IPS-NIHi7 (cell line): ENCODE measurements at regions not wholly inside any gene's neighbourhood (a gene's known extent, or its start where the extent isn't known, plus 50 kb on each side); places are given as distances from the start of the nearest gene placed in this dataset.

ENCODE experiments used
- DNase-seq: peaks from one replicate; pipeline ENCODE4 v3.0.0; 2012; ENCODE audit warnings: mixed read lengths; ENCODE audit errors: extremely low spot score

- DNase-seq: no peak
Measured at GRCh38 chr3:148269816-148270215, 427.9 kb upstream of the AGTR1 start.

GRCh38 chr3:148280623-148281242 lies 417.0 kb upstream of the AGTR1 start:
- no peak for DNase-seq

- DNase-seq: no peak
Measured at GRCh38 chr3:148289159-148289558, 408.5 kb upstream of the AGTR1 start.

- DNase-seq: no peak
Measured at GRCh38 chr3:148297013-148297412, 400.7 kb upstream of the AGTR1 start.

- DNase-seq: no peak
Measured at GRCh38 chr3:148307443-148307843, 390.3 kb upstream of the AGTR1 start.

- peak; percentile 57 for DNase-seq
Measured at GRCh38 chr3:148309390-148310035, 388.2 kb upstream of the AGTR1 start.

GRCh38 chr3:148315756-148316155 lies 381.9 kb upstream of the AGTR1 start:
- no peak for DNase-seq

- DNase-seq: no peak
Measured at GRCh38 chr3:148318240-148318639, 379.5 kb upstream of the AGTR1 start.

GRCh38 chr3:148319161-148319915 lies 378.4 kb upstream of the AGTR1 start:
- DNase-seq: no peak

- no peak for DNase-seq
Measured at GRCh38 chr3:148319960-148320359, 377.7 kb upstream of the AGTR1 start.

GRCh38 chr3:148329481-148330235 lies 368.0 kb upstream of the AGTR1 start:
- DNase-seq: no peak

- DNase-seq: no peak
Measured at GRCh38 chr3:148330542-148330941, 367.2 kb upstream of the AGTR1 start.

GRCh38 chr3:148331081-148331846 lies 366.4 kb upstream of the AGTR1 start:
- DNase-seq: no peak

- DNase-seq: no peak
Measured at GRCh38 chr3:148332509-148332908, 365.2 kb upstream of the AGTR1 start.

- DNase-seq: no peak
Measured at GRCh38 chr3:148333091-148333490, 364.6 kb upstream of the AGTR1 start.

GRCh38 chr3:148335612-148336011 lies 362.1 kb upstream of the AGTR1 start:
- DNase-seq: no peak

- DNase-seq: no peak
Measured at GRCh38 chr3:148343416-148343815, 354.3 kb upstream of the AGTR1 start.

- no peak for DNase-seq
Measured at GRCh38 chr3:148344521-148344920, 353.2 kb upstream of the AGTR1 start.

GRCh38 chr3:148360051-148360450 lies 337.7 kb upstream of the AGTR1 start:
- no peak for DNase-seq

GRCh38 chr3:148366743-148367410 lies 330.8 kb upstream of the AGTR1 start:
- DNase-seq: no peak

GRCh38 chr3:148367756-148368155 lies 329.9 kb upstream of the AGTR1 start:
- DNase-seq: no peak
